Ovary (tissue), 3 donors: ENCODE measurements at regions not wholly inside any gene's neighbourhood (a gene's known extent, or its start where the extent isn't known, plus 50 kb on each side); places are given as distances from the start of the nearest gene placed in this dataset.

ENCODE experiments used
- CTCF ChIP-seq, 3 donors: fragments of 450-650 bp in 2 of 3; fragments of 200-600 bp in 1 of 3; IDR thresholded peaks; one replicate each; pipeline versions ENCODE4 v1.5.1 to v1.8.0; 2016 to 2022; ENCODE audit warnings: antibody characterized with exemption in 3 of 3, mild to moderate bottlenecking in 1 of 3
- POLR2A ChIP-seq: fragments of 450-650 bp; IDR thresholded peaks from one replicate; pipeline ENCODE4 v1.6.1; 2017; ENCODE audit warnings: antibody characterized with exemption, mild to moderate bottlenecking, moderate library complexity
- donor health status: DM: no; HTN: no; CAD: no.

GRCh38 chr16:9389543-9390207, 298.2 kb downstream of the HAPSTR1 start:
- TF ChIP-seq POLR2A (no peak), CTCF (IDR thresholded peaks at IDR 0.05) (no peak)
